K562 (cell line): ENCODE measurements at regions not wholly inside any gene's neighbourhood (a gene's known extent, or its start where the extent isn't known, plus 50 kb on each side); places are given as distances from the start of the nearest gene placed in this dataset.
A peak's percentile ranks its signal among the peaks of the same experiment; 100 is the strongest.

ENCODE experiments used
- ATF1 ChIP-seq, 2 experiments: fragments of 450-650 bp in 1 of 2; IDR thresholded peaks; 2 replicates each; pipeline ENCODE4 v1.6.1; 2016; ENCODE audit warnings: missing compliant biosample characterization in 1 of 2, missing genetic modification characterization in 1 of 2
- BCLAF1 ChIP-seq, 2 experiments: fragments of 450-650 bp in 1 of 2; IDR thresholded peaks; 2 replicates each; pipeline ENCODE4 v1.6.1; 2011 to 2017; ENCODE audit warnings: low read depth in 2 of 2, antibody characterized with exemption in 1 of 2, borderline replicate concordance in 1 of 2, low read length in 1 of 2, mild to moderate bottlenecking in 1 of 2, mixed read lengths in 1 of 2; ENCODE audit not compliant: control insufficient read depth in 1 of 2
- E4F1 ChIP-seq: fragments of 250-450 bp; sonication (Bioruptor Pico); IDR thresholded peaks from 2 replicates; pipeline ENCODE4 v1.5.0; 2021; ENCODE audit warnings: mild to moderate bottlenecking, borderline replicate concordance
- FOXJ2 ChIP-seq: fragments of 200-800 bp; sonication (Bioruptor generic); IDR thresholded peaks from 2 replicates; pipeline ENCODE4 v1.6.1; 2016; ENCODE audit warnings: missing genetic modification characterization, missing compliant biosample characterization
- HES1 ChIP-seq: fragments of 450-650 bp; IDR thresholded peaks from 2 replicates; pipeline ENCODE4 v1.6.1; 2016; ENCODE audit warnings: low read depth, mild to moderate bottlenecking, moderate library complexity
- HMGN3 ChIP-seq: IDR thresholded peaks from 2 replicates; pipeline ENCODE4 v1.6.1; 2011; ENCODE audit warnings: borderline replicate concordance, low read depth, mild to moderate bottlenecking, mixed read lengths, low read length; ENCODE audit not compliant: insufficient read length; ENCODE audit errors: extremely low read depth
- ILF3 ChIP-seq: fragments of 450-650 bp; IDR thresholded peaks from 2 replicates; pipeline ENCODE4 v1.6.1; 2018; ENCODE audit warnings: antibody characterized with exemption, mild to moderate bottlenecking, moderate library complexity, borderline replicate concordance
- KAT2B ChIP-seq: IDR thresholded peaks from one replicate; pipeline ENCODE4 v1.6.1; 2012; ENCODE audit warnings: low read depth, mild to moderate bottlenecking, control low read depth, inconsistent platforms, low read length, moderate library complexity
- KDM2B ChIP-seq: fragments of 250-450 bp; sonication (Bioruptor Pico); IDR thresholded peaks from 2 replicates; pipeline ENCODE4 v1.8.0; 2021; ENCODE audit warnings: mild to moderate bottlenecking, moderate library complexity
- MECOM ChIP-seq: fragments of 250-450 bp; sonication (Bioruptor Pico); IDR thresholded peaks from 2 replicates; pipeline ENCODE4 v1.8.0; 2022; ENCODE audit warnings: inconsistent platforms
- PCBP1 ChIP-seq: fragments of 200-400 bp; formaldehyde crosslinking; IDR thresholded peaks from 2 replicates; pipeline ENCODE4 v1.6.1; 2018; ENCODE audit warnings: mild to moderate bottlenecking, low read depth, low read length; ENCODE audit not compliant: poor library complexity, severe bottlenecking
- PYGO2 ChIP-seq: fragments of 450-650 bp; IDR thresholded peaks from 2 replicates; pipeline ENCODE4 v1.6.1; 2016; ENCODE audit warnings: mild to moderate bottlenecking, missing genetic modification characterization, moderate library complexity, missing compliant biosample characterization
- RBM14 ChIP-seq: fragments of 200-400 bp; formaldehyde crosslinking; IDR thresholded peaks from 2 replicates; pipeline ENCODE4 v1.6.1; 2018; ENCODE audit warnings: low read depth, mild to moderate bottlenecking, low read length, moderate library complexity, borderline replicate concordance; ENCODE audit not compliant: insufficient read depth
- SMAD4 ChIP-seq: fragments of 250-450 bp; sonication (Bioruptor Pico); conservative IDR thresholded peaks from 2 replicates; pipeline ENCODE4 v1.8.0; 2021; ENCODE audit warnings: inconsistent platforms, mild to moderate bottlenecking, moderate library complexity
- TEAD1 ChIP-seq, 2 experiments: fragments of 450-650 bp in 1 of 2; sonication (generic) in 1 of 2; formaldehyde crosslinking; IDR thresholded peaks; 2 replicates each; pipeline versions ENCODE4 v1.4.0 to v1.8.0; 2020 to 2022; ENCODE audit warnings: mild to moderate bottlenecking in 2 of 2, missing genetic modification reagents in 1 of 2
- TOE1 ChIP-seq, 2 experiments: fragments of 450-650 bp in 1 of 2; sonication (generic) in 1 of 2; formaldehyde crosslinking in 1 of 2; IDR thresholded peaks; 2 replicates each; pipeline versions ENCODE4 v1.7.1 to v1.8.0; 2016 to 2022; ENCODE audit warnings: borderline replicate concordance in 2 of 2, mild to moderate bottlenecking in 2 of 2, antibody characterized with exemption in 1 of 2, inconsistent platforms in 1 of 2, low read depth in 1 of 2, missing genetic modification reagents in 1 of 2, moderate library complexity in 1 of 2
- ZNF57 ChIP-seq: fragments of 450-650 bp; formaldehyde crosslinking; IDR thresholded peaks from 2 replicates; pipeline ENCODE4 v1.4.0; 2020; ENCODE audit warnings: mild to moderate bottlenecking, moderate library complexity
- TF ChIP-seq, protein P1 (sequence below), 3 experiments: fragments of 200-800 bp in 1 of 3; sonication (Bioruptor generic) in 1 of 3; sonication (generic) in 1 of 3; formaldehyde crosslinking in 1 of 3; IDR thresholded peaks; 2 replicates each; pipeline versions ENCODE4 v1.6.1 to v1.8.0; 2016 to 2022; ENCODE audit warnings: mild to moderate bottlenecking in 2 of 3, missing compliant biosample characterization in 2 of 3, missing genetic modification characterization in 2 of 3, missing genetic modification reagents in 1 of 3

GRCh38 chr18:1050012-1050657 lies 145.5 kb downstream of the ADCYAP1 start (continued):
- no peak for TF ChIP-seq E4F1 (CRISPR knock-in tag)
- TF ChIP-seq FOXJ2 (tag): 0 out of 2 replicates have a peak, but pooled peaks have one; percentile 39
- TF ChIP-seq RBM14: no peak
- TF ChIP-seq KAT2B: no peak
- TF ChIP-seq MECOM (CRISPR knock-in tag): peak; percentile 46; the same call in 1 of the 2 replicates
- no peak for TF ChIP-seq TEAD1 (CRISPR knock-in tag; IDR thresholded peaks at IDR 0.05)
- TF ChIP-seq ILF3: no peak
- TF ChIP-seq KDM2B (CRISPR knock-in tag): no peak
- TF ChIP-seq ZNF57 (CRISPR knock-in tag): no peak
- TF ChIP-seq, protein P1, sequence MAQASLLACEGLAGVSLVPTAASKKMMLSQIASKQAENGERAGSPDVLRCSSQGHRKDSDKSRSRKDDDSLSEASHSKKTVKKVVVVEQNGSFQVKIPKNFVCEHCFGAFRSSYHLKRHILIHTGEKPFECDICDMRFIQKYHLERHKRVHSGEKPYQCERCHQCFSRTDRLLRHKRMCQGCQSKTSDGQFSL (CRISPR knock-in tag; IDR thresholded peaks at IDR 0.05): no peak
- TF ChIP-seq, protein P1 (tag; IDR thresholded peaks at IDR 0.05): no peak
- no peak for TF ChIP-seq SMAD4 (CRISPR knock-in tag)
- TF ChIP-seq PCBP1: no peak
- TF ChIP-seq PYGO2 (tag): no peak
- no peak for TF ChIP-seq HES1
- no peak for TF ChIP-seq BCLAF1 (IDR thresholded peaks at IDR 0.05; ENCODE audit: borderline replicate concordance in 1 of 2, control insufficient read depth in 1 of 2, low read depth in 2 of 2, low read length in 1 of 2)
- TF ChIP-seq HMGN3: no peak
- TF ChIP-seq TOE1 (IDR thresholded peaks at IDR 0.05; ENCODE audit: borderline replicate concordance): peak; percentile 40; the same call in 1 of the 2 replicates
- no peak for TF ChIP-seq TOE1 (CRISPR knock-in tag; IDR thresholded peaks at IDR 0.05; ENCODE audit: borderline replicate concordance, low read depth)
- no peak for TF ChIP-seq ATF1 (CRISPR knock-in tag; IDR thresholded peaks at IDR 0.05)
- no peak for TF ChIP-seq ATF1 (tag; IDR thresholded peaks at IDR 0.05)
